NCI-H82 (cell line): ENCODE measurements at regions not wholly inside any gene's neighbourhood (a gene's known extent, or its start where the extent isn't known, plus 50 kb on each side); places are given as distances from the start of the nearest gene placed in this dataset.
"Not testable (repeated sequence)": the region's sequence is repeated elsewhere in the genome, so short reads cannot be mapped to it uniquely, and the experiment has no call there.

Experiments used
- DNase-seq: peaks from one replicate; lab custom pipeline; 2025; lab: John Stamatoyannopoulos, UW

- no peak for DNase-seq
Observed at GRCh38 chr11:19627566-19627965, 85.1 kb upstream of the NAV2 start.

DNA sequence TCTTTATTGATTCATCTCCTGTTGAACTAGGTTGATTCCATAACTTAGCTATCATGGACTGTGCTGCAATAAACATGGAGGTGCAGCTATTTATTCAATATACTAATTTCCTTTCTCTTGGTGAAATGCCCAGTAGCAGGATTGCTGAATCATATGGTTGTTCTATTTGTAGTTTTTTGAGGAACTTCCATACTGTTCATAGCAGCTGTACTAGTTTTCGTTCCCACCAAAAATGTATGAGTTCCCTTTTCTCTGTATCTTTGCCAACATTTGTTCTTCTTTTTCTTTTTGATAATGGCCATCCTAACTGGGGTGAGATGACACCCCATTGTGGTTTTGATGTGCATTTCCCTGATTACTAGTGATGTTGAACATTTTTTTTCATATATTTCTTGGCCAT, 87.2 kb upstream of the NAV2 start:
- DNase-seq = no peak

DNA sequence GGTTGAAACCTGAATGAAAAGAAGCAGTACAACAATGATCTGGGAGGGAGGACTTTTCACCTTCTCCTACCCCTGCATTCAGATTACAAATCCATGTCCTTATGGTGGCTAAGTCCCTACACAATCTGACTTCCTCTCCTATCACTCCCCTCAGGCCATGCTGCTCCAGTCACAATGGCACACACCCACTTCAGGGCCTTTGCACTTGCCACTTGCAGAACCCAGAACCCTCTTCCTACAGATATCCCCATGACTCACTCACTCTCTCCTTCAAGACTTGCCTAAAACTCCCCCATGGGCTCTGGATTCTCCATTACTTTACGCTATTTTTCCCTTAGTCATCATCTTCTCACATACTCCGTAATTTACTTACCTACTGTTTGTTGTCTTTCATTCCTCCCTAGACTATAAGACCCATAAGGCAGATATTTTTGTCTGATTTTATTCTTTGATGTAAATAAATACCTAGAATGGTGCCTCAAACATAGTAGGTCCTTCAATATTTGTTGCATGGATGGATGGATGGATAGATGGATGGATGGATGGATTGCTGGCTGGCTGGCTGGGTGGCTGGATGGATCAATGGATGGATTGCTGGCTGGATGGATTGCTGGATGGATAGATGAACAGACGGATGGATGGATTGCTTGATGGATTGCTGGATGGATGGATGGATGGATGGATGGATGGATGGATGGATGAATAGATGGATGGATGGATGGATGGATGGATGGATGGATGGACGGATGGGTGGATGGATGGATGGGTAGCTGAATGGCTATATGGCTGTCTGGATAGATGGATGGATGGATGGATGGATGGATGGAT, 94.7 kb upstream of the NAV2 start:
- DNase-seq = no peak

DNA sequence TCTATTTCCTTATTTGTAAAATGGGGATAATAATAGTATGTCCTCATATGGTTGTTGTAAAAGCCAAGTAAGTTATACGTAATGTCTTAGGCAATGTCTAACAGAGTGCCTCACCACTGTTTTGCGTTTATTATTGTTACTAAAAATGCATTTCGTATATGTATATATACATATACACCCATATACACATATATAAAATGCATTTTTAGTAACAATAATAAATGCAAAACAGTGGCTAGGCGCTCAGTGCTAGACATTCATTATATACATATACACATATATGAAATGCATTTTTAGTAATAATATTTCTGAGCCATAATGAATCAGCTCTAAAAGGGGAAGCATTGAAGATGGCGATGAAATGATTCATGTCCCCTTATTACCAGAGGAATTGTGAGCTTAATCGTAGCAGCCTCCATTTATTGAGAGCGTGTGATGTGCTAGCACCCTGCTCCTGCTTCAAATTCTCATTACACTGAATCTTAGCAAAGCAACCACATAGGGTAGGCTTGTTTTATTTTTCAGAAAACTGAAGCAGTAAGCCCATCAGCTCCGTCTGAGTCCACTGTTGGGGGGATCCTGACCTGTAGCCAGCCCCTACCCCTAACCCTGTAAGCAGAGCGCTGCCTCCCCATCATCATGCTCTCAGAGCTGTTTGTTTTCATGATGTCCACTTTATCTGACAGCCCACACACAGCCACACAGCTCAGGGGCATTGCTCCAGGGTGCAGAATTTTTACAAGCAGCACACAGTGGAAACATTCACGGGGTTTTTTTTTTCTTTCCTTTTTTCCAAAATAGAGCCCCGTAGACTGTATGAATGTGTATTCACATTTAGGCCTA, 97.1 kb upstream of the NAV2 start:
- DNase-seq = no peak

DNA sequence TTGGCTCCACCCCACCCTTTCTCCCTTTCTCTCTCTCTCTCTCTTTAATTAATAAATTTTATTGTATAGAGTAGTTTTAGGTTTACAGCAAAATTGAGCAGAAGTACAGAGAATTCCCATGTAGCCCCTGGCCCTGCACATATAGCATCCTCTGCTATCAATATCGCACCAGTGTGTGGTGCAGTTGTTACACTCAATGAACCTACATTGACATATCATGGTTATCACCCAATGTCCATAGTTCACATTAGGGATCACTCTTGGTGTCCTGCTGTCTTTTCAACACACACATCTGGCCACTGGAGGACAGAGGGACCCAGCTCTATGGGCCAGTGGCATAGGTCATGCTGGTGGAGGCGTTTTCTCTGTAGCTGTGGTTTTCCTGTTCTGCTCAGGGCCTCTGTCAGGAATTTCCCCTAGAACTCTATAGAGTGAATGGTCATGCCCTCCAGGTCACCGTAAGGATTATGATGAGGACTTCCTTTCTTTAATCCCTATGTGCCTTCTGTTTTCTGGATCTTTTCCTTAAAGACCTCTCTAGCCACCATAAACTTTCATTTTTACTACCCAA, 98.2 kb upstream of the NAV2 start:
- no peak for DNase-seq

DNA sequence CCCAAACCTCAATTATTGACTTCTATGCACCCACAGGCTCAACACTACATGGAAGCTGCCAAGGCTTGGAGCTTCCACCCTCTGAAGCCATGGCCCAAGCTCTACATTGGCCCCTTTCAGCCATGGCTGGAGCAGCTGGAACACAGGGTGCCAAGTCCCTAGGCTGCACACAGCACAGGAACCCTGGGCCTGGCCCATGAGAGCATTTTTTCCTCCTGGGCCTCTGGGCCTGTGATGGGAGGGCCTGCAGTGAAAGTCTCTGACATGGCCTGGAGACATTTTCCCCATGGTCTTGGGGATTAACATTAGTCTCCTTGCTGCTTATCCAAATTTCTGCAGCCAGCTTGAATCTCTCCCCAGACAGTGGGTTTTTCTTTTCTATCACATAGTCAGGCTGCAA, 100.6 kb upstream of the NAV2 start:
- not testable (repeated sequence) for DNase-seq

DNA sequence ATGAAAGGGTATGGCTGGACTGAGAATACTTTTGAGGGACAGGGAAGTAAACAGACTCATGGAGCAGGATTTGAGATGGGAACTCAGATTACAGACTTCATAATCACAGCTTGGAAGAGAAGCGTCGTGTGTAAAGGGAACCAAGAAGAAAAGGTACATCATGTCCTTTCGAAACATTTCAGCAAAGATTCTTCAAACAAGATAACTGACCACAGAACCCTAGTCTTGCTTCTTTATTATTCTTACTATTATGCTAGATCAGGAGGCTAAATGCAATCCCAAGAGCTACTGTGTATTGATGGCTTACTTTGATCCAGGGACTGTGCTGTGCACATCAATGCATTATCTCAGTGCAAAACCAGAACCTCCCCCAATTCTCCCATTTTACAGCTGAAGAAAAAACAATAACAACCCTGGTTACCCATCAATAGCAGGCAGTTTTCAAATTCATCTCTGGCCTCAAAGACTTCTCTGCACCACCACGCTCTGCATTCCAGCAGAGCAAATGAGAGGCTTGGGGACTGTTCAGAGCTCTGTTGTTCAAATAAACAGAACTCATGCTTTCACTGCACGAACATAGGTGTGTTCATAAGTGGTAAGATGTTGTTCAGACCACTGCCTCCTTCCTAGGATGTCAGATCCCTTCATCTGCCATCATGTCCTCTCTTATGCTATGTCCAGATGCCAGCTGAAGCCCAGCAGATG, 104.8 kb upstream of the NAV2 start:
- no peak for DNase-seq

- DNase-seq = no peak
Observed at GRCh38 chr11:19606856-19607655, 105.6 kb upstream of the NAV2 start.

DNA sequence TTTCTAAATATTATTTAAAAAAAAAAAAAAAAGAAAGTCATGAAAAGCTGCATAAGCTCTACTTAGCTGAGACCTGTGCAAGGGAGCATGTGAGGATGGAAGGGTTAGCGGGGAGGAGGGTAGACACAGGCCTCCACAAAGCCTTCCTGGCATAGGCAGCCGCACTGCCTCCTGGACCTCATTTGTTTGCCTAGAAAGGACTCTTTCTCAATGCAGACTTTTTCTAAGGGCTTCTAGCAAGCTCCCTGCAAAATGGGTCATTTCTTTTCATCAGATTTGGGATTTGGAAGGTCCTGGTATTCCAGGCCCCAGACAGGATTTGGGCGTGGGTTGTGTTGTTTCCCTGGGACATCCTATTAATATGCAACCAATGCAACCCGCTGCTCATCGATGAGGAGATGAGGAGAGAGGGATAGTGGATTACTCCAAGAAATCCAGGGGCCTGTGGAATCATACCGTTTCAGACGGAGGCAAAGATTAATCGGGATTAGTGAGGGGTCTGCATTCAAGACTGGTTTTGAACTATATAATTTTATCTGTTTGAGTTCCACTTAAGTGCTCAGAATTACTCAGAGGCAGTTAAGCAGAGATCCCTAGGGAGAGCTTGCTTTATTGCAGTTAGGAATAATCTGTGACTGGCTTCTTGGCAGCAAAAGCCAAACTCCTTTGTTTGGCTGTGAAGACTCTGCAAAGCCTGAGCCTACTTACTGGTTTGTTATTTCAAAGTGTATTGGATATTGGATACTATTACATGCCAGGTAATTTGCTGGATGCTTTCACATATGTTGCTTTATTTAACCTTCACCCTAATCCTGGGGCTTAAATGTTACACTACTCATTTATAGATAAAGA, 106.9 kb upstream of the NAV2 start:
- DNase-seq = peak; percentile 84

GRCh38 chr11:19604679-19605375, 107.8 kb upstream of the NAV2 start:
- no peak for DNase-seq

GRCh38 chr11:19603771-19604170, 108.9 kb upstream of the NAV2 start:
- no peak for DNase-seq

DNA sequence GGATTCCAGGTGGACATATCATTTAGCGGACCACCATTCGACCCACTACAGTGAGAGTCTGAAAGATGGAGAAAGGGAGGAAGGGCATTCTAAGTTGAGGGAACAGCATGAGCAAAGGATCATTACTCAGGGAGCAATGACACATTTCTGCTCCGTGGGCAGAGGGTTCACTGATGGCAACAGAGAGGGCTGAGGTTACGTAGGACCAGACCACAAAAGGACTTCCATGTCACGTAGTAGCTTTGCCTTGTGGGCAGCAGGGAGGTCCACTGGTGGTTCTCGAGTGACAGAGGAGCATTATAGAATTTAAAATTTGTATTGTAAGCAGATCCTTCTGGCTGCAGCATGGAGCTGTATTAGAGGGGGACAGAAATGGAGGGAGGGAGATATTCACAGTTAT, 109.7 kb upstream of the NAV2 start:
- DNase-seq = no peak

GRCh38 chr11:19602406-19602805, 110.2 kb upstream of the NAV2 start:
- no peak for DNase-seq

DNA sequence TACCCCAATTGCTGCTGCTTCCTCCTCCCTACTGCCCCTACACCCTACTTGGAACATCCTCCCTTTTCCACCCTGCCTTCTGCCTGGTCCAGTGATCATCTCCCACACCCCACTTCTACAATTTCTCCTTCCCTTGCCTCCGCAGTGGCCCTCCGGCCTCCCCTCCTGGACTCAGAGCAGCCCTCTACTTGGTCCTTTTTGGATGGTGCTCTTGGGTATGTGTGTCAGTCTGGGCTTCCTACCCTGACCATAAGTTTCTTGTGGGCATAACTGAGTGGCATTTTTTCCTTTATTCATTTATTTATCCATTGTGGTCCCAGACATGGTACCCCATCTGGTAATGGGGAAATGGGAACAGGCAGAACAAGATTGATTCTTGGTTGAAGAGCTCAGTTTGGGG, 111.4 kb upstream of the NAV2 start:
- DNase-seq = no peak

- DNase-seq = no peak
Observed at GRCh38 chr11:19599681-19600080, 113.0 kb upstream of the NAV2 start.

- DNase-seq = no peak
Observed at GRCh38 chr11:19598876-19599486, 113.7 kb upstream of the NAV2 start.

GRCh38 chr11:19598456-19598855, 114.2 kb upstream of the NAV2 start:
- no peak for DNase-seq

- no peak for DNase-seq
Observed at GRCh38 chr11:19597876-19598275, 114.8 kb upstream of the NAV2 start.

- DNase-seq = no peak
Observed at GRCh38 chr11:19597206-19597605, 115.4 kb upstream of the NAV2 start.
